Myocyte (in vitro differentiated cells): ENCODE measurements at regions not wholly inside any gene's neighbourhood (a gene's known extent, or its start where the extent isn't known, plus 50 kb on each side); places are given as distances from the start of the nearest gene placed in this dataset.
"Not testable (repeated sequence)": the region's sequence is repeated elsewhere in the genome, so short reads cannot be mapped to it uniquely, and the experiment has no call there.

Source experiments
- DNase-seq: peaks from one replicate; pipeline ENCODE4 v3.0.0-alpha.2; 2012; ENCODE audit warnings: low read depth

- DNase-seq: no peak
Measured at GRCh38 chr4:40681600-40681999, 51.9 kb upstream of the RBM47 start.

GRCh38 chr4:40682290-40683101 lies 52.8 kb upstream of the RBM47 start:
- DNase-seq: no peak

GRCh38 chr4:40683536-40684145 lies 54.0 kb upstream of the RBM47 start:
- not testable (repeated sequence) for DNase-seq

GRCh38 chr4:40684404-40684803 lies 54.7 kb upstream of the RBM47 start:
- no peak for DNase-seq

- DNase-seq: no peak
Measured at GRCh38 chr4:40685300-40685699, 55.6 kb upstream of the RBM47 start.

GRCh38 chr4:40686081-40686913 lies 56.6 kb upstream of the RBM47 start:
- DNase-seq: no peak

- no peak for DNase-seq
Measured at GRCh38 chr4:40687676-40688389, 58.2 kb upstream of the RBM47 start.

GRCh38 chr4:40688446-40689095 lies 58.9 kb upstream of the RBM47 start:
- no peak for DNase-seq

- no peak for DNase-seq
Measured at GRCh38 chr4:40693946-40694345, 55.8 kb upstream of the NSUN7 start.

- DNase-seq: peak; percentile 51
Measured at GRCh38 chr4:40697476-40697875, 52.3 kb upstream of the NSUN7 start.

- no peak for DNase-seq
Measured at GRCh38 chr4:40698733-40699132, 51.0 kb upstream of the NSUN7 start.

- peak; percentile 19 for DNase-seq
Measured at GRCh38 chr4:40699648-40700047, 50.1 kb upstream of the NSUN7 start.
